GM23338 (cell line): ENCODE measurements at regions not wholly inside any gene's neighbourhood (a gene's known extent, or its start where the extent isn't known, plus 50 kb on each side); places are given as distances from the start of the nearest gene placed in this dataset.

Experiments
- EZH2phosphoT487 ChIP-seq: fragments of 200-600 bp; sonication (generic); IDR thresholded peaks from one replicate; pipeline ENCODE4 v1.8.1; 2018; ENCODE audit warnings: antibody characterized with exemption; ENCODE audit not compliant: unreplicated experiment
- NANOG ChIP-seq: IDR thresholded peaks from 2 replicates; pipeline ENCODE4 v1.6.1; 2016; ENCODE audit warnings: antibody characterized with exemption, borderline replicate concordance
- TF ChIP-seq, protein P1 (sequence below), 2 experiments: fragments of 200-600 bp in 1 of 2; sonication (generic) in 1 of 2; conservative IDR thresholded peaks; 2 replicates each; pipeline versions ENCODE4 v1.5.1 to v1.6.1; 2016 to 2017; ENCODE audit warnings: antibody characterized with exemption in 2 of 2, low read depth in 2 of 2, mild to moderate bottlenecking in 2 of 2, moderate library complexity in 1 of 2
- TF ChIP-seq, protein P2 (sequence below): IDR thresholded peaks from one replicate; pipeline ENCODE4 v1.6.1; 2018; ENCODE audit warnings: antibody characterized with exemption; ENCODE audit not compliant: unreplicated experiment

- TF ChIP-seq, protein P1, sequence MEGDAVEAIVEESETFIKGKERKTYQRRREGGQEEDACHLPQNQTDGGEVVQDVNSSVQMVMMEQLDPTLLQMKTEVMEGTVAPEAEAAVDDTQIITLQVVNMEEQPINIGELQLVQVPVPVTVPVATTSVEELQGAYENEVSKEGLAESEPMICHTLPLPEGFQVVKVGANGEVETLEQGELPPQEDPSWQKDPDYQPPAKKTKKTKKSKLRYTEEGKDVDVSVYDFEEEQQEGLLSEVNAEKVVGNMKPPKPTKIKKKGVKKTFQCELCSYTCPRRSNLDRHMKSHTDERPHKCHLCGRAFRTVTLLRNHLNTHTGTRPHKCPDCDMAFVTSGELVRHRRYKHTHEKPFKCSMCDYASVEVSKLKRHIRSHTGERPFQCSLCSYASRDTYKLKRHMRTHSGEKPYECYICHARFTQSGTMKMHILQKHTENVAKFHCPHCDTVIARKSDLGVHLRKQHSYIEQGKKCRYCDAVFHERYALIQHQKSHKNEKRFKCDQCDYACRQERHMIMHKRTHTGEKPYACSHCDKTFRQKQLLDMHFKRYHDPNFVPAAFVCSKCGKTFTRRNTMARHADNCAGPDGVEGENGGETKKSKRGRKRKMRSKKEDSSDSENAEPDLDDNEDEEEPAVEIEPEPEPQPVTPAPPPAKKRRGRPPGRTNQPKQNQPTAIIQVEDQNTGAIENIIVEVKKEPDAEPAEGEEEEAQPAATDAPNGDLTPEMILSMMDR (conservative IDR thresholded peaks at IDR 0.05; ENCODE audit: low read depth in 2 of 2), result no peak
- TF ChIP-seq EZH2phosphoT487 (no peak), NANOG (no peak)
- TF ChIP-seq, protein P2, sequence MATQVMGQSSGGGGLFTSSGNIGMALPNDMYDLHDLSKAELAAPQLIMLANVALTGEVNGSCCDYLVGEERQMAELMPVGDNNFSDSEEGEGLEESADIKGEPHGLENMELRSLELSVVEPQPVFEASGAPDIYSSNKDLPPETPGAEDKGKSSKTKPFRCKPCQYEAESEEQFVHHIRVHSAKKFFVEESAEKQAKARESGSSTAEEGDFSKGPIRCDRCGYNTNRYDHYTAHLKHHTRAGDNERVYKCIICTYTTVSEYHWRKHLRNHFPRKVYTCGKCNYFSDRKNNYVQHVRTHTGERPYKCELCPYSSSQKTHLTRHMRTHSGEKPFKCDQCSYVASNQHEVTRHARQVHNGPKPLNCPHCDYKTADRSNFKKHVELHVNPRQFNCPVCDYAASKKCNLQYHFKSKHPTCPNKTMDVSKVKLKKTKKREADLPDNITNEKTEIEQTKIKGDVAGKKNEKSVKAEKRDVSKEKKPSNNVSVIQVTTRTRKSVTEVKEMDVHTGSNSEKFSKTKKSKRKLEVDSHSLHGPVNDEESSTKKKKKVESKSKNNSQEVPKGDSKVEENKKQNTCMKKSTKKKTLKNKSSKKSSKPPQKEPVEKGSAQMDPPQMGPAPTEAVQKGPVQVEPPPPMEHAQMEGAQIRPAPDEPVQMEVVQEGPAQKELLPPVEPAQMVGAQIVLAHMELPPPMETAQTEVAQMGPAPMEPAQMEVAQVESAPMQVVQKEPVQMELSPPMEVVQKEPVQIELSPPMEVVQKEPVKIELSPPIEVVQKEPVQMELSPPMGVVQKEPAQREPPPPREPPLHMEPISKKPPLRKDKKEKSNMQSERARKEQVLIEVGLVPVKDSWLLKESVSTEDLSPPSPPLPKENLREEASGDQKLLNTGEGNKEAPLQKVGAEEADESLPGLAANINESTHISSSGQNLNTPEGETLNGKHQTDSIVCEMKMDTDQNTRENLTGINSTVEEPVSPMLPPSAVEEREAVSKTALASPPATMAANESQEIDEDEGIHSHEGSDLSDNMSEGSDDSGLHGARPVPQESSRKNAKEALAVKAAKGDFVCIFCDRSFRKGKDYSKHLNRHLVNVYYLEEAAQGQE, result no peak
Measured at GRCh38 chr19:29075149-29075548, 137.8 kb downstream of the UQCRFS1 start.
